Large intestine (tissue), 3 donors: ENCODE measurements at regions not wholly inside any gene's neighbourhood (a gene's known extent, or its start where the extent isn't known, plus 50 kb on each side); places are given as distances from the start of the nearest gene placed in this dataset.

Experiments used
- DNase-seq, 2 donors: peaks; one replicate each; pipeline versions ENCODE4 v3.0.0 to v3.0.0-alpha.2; 2013
- H3K27ac ChIP-seq: one replicate; pipeline ENCODE4 v1.5.1; 2013; ENCODE audit warnings: low read length
- H3K27me3 ChIP-seq: 2 replicates; pipeline ENCODE4 v1.6.1; 2013; ENCODE audit warnings: low read length; ENCODE audit not compliant: control insufficient read depth, insufficient read depth
- H3K36me3 ChIP-seq: 2 replicates; pipeline ENCODE4 v1.6.1; 2013; ENCODE audit warnings: low read length; ENCODE audit not compliant: control insufficient read depth, insufficient read depth
- H3K4me1 ChIP-seq: one replicate; pipeline ENCODE4 v1.6.1; 2013; ENCODE audit warnings: low read length; ENCODE audit not compliant: control insufficient read depth, insufficient read depth
- H3K4me3 ChIP-seq: one replicate; pipeline ENCODE4 v1.5.1; 2013; ENCODE audit warnings: low read length
- H3K9me3 ChIP-seq: one replicate; pipeline ENCODE4 v1.6.1; 2013; ENCODE audit warnings: mild to moderate bottlenecking, low read depth, low read length, moderate library complexity; ENCODE audit not compliant: control insufficient read depth
- WGBS: methylation state at CpG from one replicate; pipeline ENCODE4 v1.1.5; 2013; ENCODE audit warnings: low lambda C conversion rate; ENCODE audit not compliant: insufficient coverage; 5-methylcytosine and 5-hydroxymethylcytosine counted together

GRCh38 chr7:142603870-142604448 lies 145.3 kb upstream of the PRSS1 start:
- WGBS = 39% methylated on average over 5 of the region's 9 CpGs
- DNase-seq = peak in 1 of 2 donors; percentile 21
- no peaks in the 10 kb centered on the region for H3K4me1 ChIP-seq

DNA sequence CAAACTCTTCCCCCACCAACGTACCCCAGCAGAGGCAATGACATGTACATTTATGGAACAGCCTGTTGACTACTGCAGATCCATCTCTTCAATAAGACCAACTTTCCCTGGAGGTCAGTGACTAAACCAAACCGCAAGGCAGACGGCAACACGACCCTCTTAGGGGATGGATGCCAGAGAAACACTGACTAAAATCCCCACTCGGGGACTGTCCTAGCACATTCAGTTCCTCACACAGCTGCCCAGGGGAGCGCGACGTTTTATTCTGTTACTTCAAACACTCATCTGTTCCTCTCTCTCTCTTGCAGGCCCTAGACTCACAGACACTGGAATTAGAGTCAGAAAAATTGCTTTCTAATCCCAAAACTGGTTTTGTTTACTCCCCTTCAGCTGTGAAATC lies 146.5 kb upstream of the PRSS1 start:
- 23% methylated on average over 3 of the region's 8 CpGs for WGBS

More at GRCh38 chr7:142603870-142604448, 145.3 kb upstream of the PRSS1 start:
- H3K27ac ChIP-seq = no peak overlapping the region
- H3K27me3 ChIP-seq = peaks cover 14% of the 10 kb centered on the region
- H3K36me3 ChIP-seq = no peaks in the 10 kb centered on the region
- H3K4me3 ChIP-seq = no peak overlapping the region
- H3K9me3 ChIP-seq = no peaks in the 10 kb centered on the region

GRCh38 chr7:142602183-142602582 lies 147.1 kb upstream of the PRSS1 start:
- Histone ChIP-seq H3K4me3 (no peak overlapping the region), H3K9me3 (no peaks in the 10 kb centered on the region), H3K27me3 (peaks cover 17% of the 10 kb centered on the region), H3K36me3 (no peaks in the 10 kb centered on the region), H3K4me1 (no peaks in the 10 kb centered on the region), H3K27ac (no peak overlapping the region)
- no peak for DNase-seq
- WGBS = no CpG with 5 or more reads among the region's 9 CpGs

More for the DNA sequence above, 146.5 kb upstream of the PRSS1 start:
- H3K27ac ChIP-seq = no peak overlapping the region
- no peak for DNase-seq
- no peaks in the 10 kb centered on the region for H3K4me1 ChIP-seq
- peaks cover 12% of the 10 kb centered on the region for H3K27me3 ChIP-seq
- no peaks in the 10 kb centered on the region for H3K36me3 ChIP-seq
- no peaks in the 10 kb centered on the region for H3K9me3 ChIP-seq
- no peak overlapping the region for H3K4me3 ChIP-seq

DNA sequence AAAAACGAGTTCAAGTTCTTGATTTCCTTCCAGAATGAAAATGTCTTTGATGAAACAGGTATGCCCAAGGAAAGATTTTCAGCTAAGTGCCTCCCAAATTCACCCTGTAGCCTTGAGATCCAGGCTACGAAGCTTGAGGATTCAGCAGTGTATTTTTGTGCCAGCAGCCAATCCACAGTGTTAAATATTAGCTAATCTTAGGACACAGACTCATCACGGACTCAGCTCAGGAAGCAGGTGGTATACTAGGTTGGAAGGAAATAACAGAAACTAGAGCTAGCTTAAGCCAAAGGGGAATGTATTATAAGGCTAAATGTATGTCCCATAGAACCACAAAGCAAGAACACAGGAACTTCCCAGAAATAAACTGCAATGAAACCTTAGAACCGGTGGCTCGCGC lies 151.0 kb upstream of the PRSS1 start:
- H3K36me3 ChIP-seq = no peaks in the 10 kb centered on the region
- H3K4me3 ChIP-seq = no peak overlapping the region
- no peaks in the 10 kb centered on the region for H3K4me1 ChIP-seq
- no peaks in the 10 kb centered on the region for H3K9me3 ChIP-seq
- DNase-seq = no peak
- H3K27ac ChIP-seq = no peak overlapping the region
- H3K27me3 ChIP-seq = peaks cover 24% of the 10 kb centered on the region
- WGBS = no CpG with 5 or more reads among the region's 6 CpGs

DNA sequence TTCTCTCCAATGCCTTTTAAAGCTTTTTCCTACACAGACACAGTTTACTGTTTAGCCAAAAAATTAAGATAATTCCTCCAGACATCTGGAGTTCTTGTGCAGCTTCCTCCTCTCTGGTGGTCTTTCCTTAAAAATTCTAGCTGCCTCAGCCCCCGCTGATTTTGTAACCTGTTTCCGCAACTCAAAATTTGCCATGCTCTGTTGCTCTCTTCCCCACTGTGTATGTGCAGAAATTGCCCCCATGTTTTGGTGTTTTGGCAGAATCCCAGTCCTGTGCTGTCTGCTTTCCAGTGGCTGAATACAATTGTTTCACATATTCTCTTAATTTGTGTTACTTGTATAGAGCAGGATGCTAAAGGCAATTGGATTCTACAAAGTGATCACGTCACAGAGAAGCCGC lies 151.7 kb upstream of the PRSS1 start:
- Histone ChIP-seq H3K36me3 (no peaks in the 10 kb centered on the region), H3K27ac (no peak overlapping the region), H3K27me3 (peaks cover 22% of the 10 kb centered on the region), H3K4me3 (no peak overlapping the region), H3K4me1 (no peaks in the 10 kb centered on the region), H3K9me3 (no peaks in the 10 kb centered on the region)
- DNase-seq = no peak
- no CpG with 5 or more reads among the region's 4 CpGs for WGBS

- Histone ChIP-seq H3K9me3 (no peaks in the 10 kb centered on the region), H3K36me3 (no peaks in the 10 kb centered on the region), H3K4me3 (no peak overlapping the region), H3K27me3 (peaks cover 22% of the 10 kb centered on the region), H3K4me1 (no peaks in the 10 kb centered on the region), H3K27ac (no peak overlapping the region)
- WGBS = no CpG with 5 or more reads among the region's 4 CpGs
- DNase-seq = no peak
These were observed 153.3 kb upstream of the PRSS1 start for GRCh38 chr7:142595816-142596516.

GRCh38 chr7:142594078-142594477 lies 155.2 kb upstream of the PRSS1 start:
- DNase-seq = no peak
- H3K27me3 ChIP-seq = peaks cover 22% of the 10 kb centered on the region
- H3K4me3 ChIP-seq = no peak overlapping the region
- no peaks in the 10 kb centered on the region for H3K4me1 ChIP-seq
- WGBS = 100% methylated on average over 1 of the region's 1 CpG
- H3K27ac ChIP-seq = no peak overlapping the region
- no peaks in the 10 kb centered on the region for H3K9me3 ChIP-seq
- H3K36me3 ChIP-seq = no peaks in the 10 kb centered on the region

- Histone ChIP-seq H3K27me3 (peaks cover 22% of the 10 kb centered on the region), H3K9me3 (no peaks in the 10 kb centered on the region), H3K36me3 (no peaks in the 10 kb centered on the region), H3K4me3 (no peak overlapping the region), H3K27ac (no peak overlapping the region), H3K4me1 (no peaks in the 10 kb centered on the region)
- DNase-seq = no peak
- 100% methylated on average over 3 of the region's 4 CpGs for WGBS
These were observed 156.2 kb upstream of the PRSS1 start for GRCh38 chr7:142593106-142593505.

- Histone ChIP-seq H3K4me1 (no peaks in the 10 kb centered on the region), H3K36me3 (no peaks in the 10 kb centered on the region), H3K9me3 (no peaks in the 10 kb centered on the region), H3K27me3 (peaks cover 19% of the 10 kb centered on the region), H3K27ac (no peak overlapping the region), H3K4me3 (no peak overlapping the region)
- WGBS = no CpG with 5 or more reads among the region's 3 CpGs
- DNase-seq = no peak
These were observed 156.6 kb upstream of the PRSS1 start for GRCh38 chr7:142592664-142593063.

DNA sequence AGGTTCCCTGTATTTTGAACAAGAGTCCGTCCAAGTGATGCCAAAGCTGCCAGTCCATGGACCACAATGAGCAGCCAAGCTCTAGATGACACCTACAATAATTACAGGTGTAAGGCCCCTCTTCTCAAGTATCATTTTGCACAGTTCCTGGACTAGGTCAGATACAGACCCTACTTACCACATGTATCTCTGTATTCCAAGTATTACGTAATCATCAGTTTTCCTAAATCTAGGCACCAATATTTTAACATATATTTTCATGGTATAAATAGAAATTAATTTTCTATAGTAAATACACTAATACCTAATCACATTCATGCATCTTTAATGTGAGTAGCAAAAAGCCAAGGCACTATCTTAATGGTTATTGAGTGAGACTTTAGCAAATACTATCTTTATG lies 157.0 kb upstream of the PRSS1 start:
- H3K27ac ChIP-seq = no peak overlapping the region
- 100% methylated on average over 1 of the region's 2 CpGs for WGBS
- no peak for DNase-seq

More for the DNA sequence above, 157.0 kb upstream of the PRSS1 start:
- Histone ChIP-seq H3K36me3 (no peaks in the 10 kb centered on the region), H3K27me3 (peaks cover 15% of the 10 kb centered on the region), H3K9me3 (no peaks in the 10 kb centered on the region), H3K4me3 (no peak overlapping the region), H3K4me1 (no peaks in the 10 kb centered on the region)
